Coronary artery (tissue), 2 donors: ENCODE measurements at regions not wholly inside any gene's neighbourhood (a gene's known extent, or its start where the extent isn't known, plus 50 kb on each side); places are given as distances from the start of the nearest gene placed in this dataset.

Source experiments
- DNase-seq: peaks from one replicate; pipeline ENCODE4 v3.0.0-alpha.2; 2017; ENCODE audit warnings: low spot score
- H3K27ac ChIP-seq, 2 donors: fragments of 200-600 bp; sonication (generic); one replicate each; pipeline ENCODE4 v1.5.1; 2016 to 2019
- H3K4me3 ChIP-seq: fragments of 200-600 bp; sonication (generic); 2 replicates; pipeline ENCODE4 v1.5.1; 2016; ENCODE audit warnings: mild to moderate bottlenecking, moderate library complexity
- TF ChIP-seq, protein P1 (sequence below): fragments of 200-600 bp; sonication (generic); IDR thresholded peaks from one replicate; pipeline ENCODE4 v1.5.1; 2019; ENCODE audit warnings: antibody characterized with exemption

GRCh38 chr5:118692811-118693342 is 295.5 kb downstream of the DTWD2 start:
- no peak for DNase-seq
- Histone ChIP-seq H3K27ac (no peak overlapping the region), H3K4me3 (no peak overlapping the region)
- TF ChIP-seq, protein P1, sequence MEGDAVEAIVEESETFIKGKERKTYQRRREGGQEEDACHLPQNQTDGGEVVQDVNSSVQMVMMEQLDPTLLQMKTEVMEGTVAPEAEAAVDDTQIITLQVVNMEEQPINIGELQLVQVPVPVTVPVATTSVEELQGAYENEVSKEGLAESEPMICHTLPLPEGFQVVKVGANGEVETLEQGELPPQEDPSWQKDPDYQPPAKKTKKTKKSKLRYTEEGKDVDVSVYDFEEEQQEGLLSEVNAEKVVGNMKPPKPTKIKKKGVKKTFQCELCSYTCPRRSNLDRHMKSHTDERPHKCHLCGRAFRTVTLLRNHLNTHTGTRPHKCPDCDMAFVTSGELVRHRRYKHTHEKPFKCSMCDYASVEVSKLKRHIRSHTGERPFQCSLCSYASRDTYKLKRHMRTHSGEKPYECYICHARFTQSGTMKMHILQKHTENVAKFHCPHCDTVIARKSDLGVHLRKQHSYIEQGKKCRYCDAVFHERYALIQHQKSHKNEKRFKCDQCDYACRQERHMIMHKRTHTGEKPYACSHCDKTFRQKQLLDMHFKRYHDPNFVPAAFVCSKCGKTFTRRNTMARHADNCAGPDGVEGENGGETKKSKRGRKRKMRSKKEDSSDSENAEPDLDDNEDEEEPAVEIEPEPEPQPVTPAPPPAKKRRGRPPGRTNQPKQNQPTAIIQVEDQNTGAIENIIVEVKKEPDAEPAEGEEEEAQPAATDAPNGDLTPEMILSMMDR: no peak

GRCh38 chr5:118687661-118688621 is 300.4 kb downstream of the DTWD2 start:
- DNase-seq: no peak
- TF ChIP-seq, protein P1: no peak

DNA sequence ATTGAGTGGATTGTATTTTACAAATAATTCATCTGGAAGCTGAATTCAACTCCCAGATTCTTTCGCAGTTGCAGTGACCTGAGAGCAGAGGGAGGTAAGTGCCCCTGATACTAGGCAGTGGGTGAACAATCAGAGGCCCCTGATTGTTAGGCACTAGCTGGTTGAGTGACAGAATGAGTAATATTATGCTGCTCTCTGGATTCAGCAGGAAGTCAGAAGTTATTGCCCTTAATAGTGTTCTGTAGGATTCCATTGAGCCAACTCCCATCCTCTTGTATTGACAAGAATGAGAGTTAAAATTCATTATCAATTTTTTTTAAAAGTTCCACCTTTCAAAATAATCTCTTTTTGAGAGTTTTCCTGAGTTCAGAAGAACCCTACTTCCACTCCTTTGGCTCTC is 301.2 kb downstream of the DTWD2 start:
- TF ChIP-seq, protein P1: no peak
- Histone ChIP-seq H3K27ac (no peak overlapping the region), H3K4me3 (no peak overlapping the region)
- DNase-seq: no peak

More at GRCh38 chr5:118687661-118688621, 300.4 kb downstream of the DTWD2 start:
- no peak overlapping the region for H3K4me3 ChIP-seq
- no peak overlapping the region for H3K27ac ChIP-seq

- TF ChIP-seq, protein P1: no peak
- no peak overlapping the region for H3K4me3 ChIP-seq
- DNase-seq: no peak
Observed at GRCh38 chr5:118681655-118682054, 306.7 kb downstream of the DTWD2 start.

DNA sequence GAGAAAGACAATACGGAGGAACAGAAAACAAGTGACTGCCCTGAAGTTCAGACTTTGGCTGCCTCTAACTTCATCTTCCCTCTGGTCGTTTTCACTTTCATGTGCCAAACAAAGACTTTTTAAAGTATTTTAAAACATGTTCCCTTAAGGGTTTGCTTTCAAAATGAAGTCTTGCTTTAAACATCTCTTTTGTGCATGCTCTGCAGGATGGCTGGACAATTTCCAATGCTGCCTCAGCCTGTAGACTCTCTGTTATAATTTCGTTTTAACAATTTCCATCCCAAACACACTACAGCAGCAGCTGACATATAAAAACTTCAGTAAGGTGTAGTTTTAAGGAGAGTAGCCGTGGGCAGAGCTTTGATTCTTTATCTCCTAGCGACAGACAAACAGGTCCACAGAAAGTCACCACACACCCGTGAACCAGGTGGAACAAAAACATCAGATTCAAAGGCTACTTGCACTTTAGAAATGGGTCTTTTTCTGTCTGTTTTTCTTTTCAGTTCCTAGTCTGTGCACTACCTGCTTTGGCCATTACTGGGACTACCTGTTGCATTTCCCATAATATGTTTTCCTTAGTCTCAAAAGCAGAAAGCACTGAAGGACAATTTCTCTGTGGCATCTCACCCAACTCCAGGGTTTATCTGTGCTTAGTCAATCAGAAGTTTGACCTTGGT is 308.9 kb downstream of the DTWD2 start:
- DNase-seq: no peak
- TF ChIP-seq, protein P1: no peak
- no peak overlapping the region for H3K27ac ChIP-seq
- no peak overlapping the region for H3K4me3 ChIP-seq

More at GRCh38 chr5:118681655-118682054, 306.7 kb downstream of the DTWD2 start:
- H3K27ac ChIP-seq: no peak overlapping the region

- H3K27ac ChIP-seq: no peak overlapping the region
- TF ChIP-seq, protein P1: no peak
- DNase-seq: no peak
- H3K4me3 ChIP-seq: no peak overlapping the region
Observed at GRCh38 chr5:118678746-118679145, 309.6 kb downstream of the DTWD2 start.
